ENCODE measurements at regions not wholly inside any gene's neighbourhood (a gene's known extent, or its start where the extent isn't known, plus 50 kb on each side); places are given as distances from the start of the nearest gene placed in this dataset.

- in situ Hi-C loops (cut with MboI; ENCODE audit: low sequenced_read_pairs): loop anchor here (25.0 kb wide), 1 partner anchor 491 kb away; the partner anchor contains the start of genes AOC2 and PSME3
- Histone ChIP-seq H3K27me3 (ENCODE audit: low read depth) (no peaks in the 10 kb centered on the region), H3K4me1 (peaks cover 4% of the 10 kb centered on the region; the same call in 1 of the 2 replicates), H3K36me3 (replicated peaks) (no peaks in the 10 kb centered on the region), H3K9me3 (no peaks in the 10 kb centered on the region), H3K4me3 (no peak overlapping the region)
- no peak for DNase-seq (ENCODE audit: low spot score in 2 of 2)
These were observed 70.9 kb upstream of the ARL4D start for GRCh38 chr17:43327834-43328420.

- Histone ChIP-seq H3K36me3 (replicated peaks) (no peaks in the 10 kb centered on the region), H3K4me3 (no peak overlapping the region), H3K27me3 (ENCODE audit: low read depth) (no peaks in the 10 kb centered on the region), H3K4me1 (peaks cover 4% of the 10 kb centered on the region; the same call in 1 of the 2 replicates), H3K9me3 (no peaks in the 10 kb centered on the region)
- no peak for DNase-seq (ENCODE audit: low spot score in 2 of 2)
- in situ Hi-C loops (cut with MboI; ENCODE audit: low sequenced_read_pairs): loop anchor here (25.0 kb wide), 1 partner anchor 490 kb away; the partner anchor contains the start of genes AOC2 and PSME3
These were observed 71.4 kb upstream of the ARL4D start for GRCh38 chr17:43327421-43327820.

GRCh38 chr17:43326490-43327275 is 72.1 kb upstream of the ARL4D start:
- no peaks in the 10 kb centered on the region for H3K9me3 ChIP-seq
- peaks cover 4% of the 10 kb centered on the region; the same call in 1 of the 2 replicates for H3K4me1 ChIP-seq
- no peak overlapping the region for H3K4me3 ChIP-seq
- H3K36me3 ChIP-seq (replicated peaks): no peaks in the 10 kb centered on the region
- in situ Hi-C loops (cut with MboI; ENCODE audit: low sequenced_read_pairs): loop anchor here (25.0 kb wide), 1 partner anchor 489 kb away; the partner anchor contains the start of genes AOC2 and PSME3
- DNase-seq (ENCODE audit: low spot score in 2 of 2): no peak
- no peaks in the 10 kb centered on the region for H3K27me3 ChIP-seq (ENCODE audit: low read depth)

GRCh38 chr17:43324205-43324893 is 74.4 kb upstream of the ARL4D start:
- H3K36me3 ChIP-seq (replicated peaks): no peaks in the 10 kb centered on the region
- DNase-seq (ENCODE audit: low spot score in 2 of 2): no peak
- no peak overlapping the region for H3K4me3 ChIP-seq
- in situ Hi-C loops (cut with MboI; ENCODE audit: low sequenced_read_pairs): loop anchor here (5.0 kb wide), 1 partner anchor 97 kb away; the partner anchor contains the start of gene CCDC200
- H3K27me3 ChIP-seq (ENCODE audit: low read depth): no peaks in the 10 kb centered on the region
- H3K4me1 ChIP-seq: peaks cover 4% of the 10 kb centered on the region; the same call in 1 of the 2 replicates
- H3K9me3 ChIP-seq: peaks cover 5% of the 10 kb centered on the region

- Histone ChIP-seq H3K4me3 (no peak overlapping the region), H3K36me3 (replicated peaks) (no peaks in the 10 kb centered on the region), H3K27me3 (ENCODE audit: low read depth) (no peaks in the 10 kb centered on the region), H3K4me1 (peaks cover 3% of the 10 kb centered on the region; the same call in 1 of the 2 replicates), H3K9me3 (peaks cover 11% of the 10 kb centered on the region)
- in situ Hi-C loops (cut with MboI; ENCODE audit: low sequenced_read_pairs): loop anchor here (5.0 kb wide), 1 partner anchor 92 kb away; the partner anchor contains the start of gene CCDC200
- DNase-seq (ENCODE audit: low spot score in 2 of 2): no peak
These were observed 79.3 kb upstream of the ARL4D start for GRCh38 chr17:43319293-43320124.

GRCh38 chr17:43316522-43317142 is 82.2 kb upstream of the ARL4D start:
- no peaks in the 10 kb centered on the region for H3K27me3 ChIP-seq (ENCODE audit: low read depth)
- H3K4me3 ChIP-seq: no peak overlapping the region
- in situ Hi-C loops (cut with MboI; ENCODE audit: low sequenced_read_pairs): no loop called here
- peaks cover 11% of the 10 kb centered on the region for H3K9me3 ChIP-seq
- H3K4me1 ChIP-seq: peaks cover 3% of the 10 kb centered on the region; the same call in 1 of the 2 replicates
- no peaks in the 10 kb centered on the region for H3K36me3 ChIP-seq (replicated peaks)
- DNase-seq (ENCODE audit: low spot score in 2 of 2): peak in 1 of 2 experiments; percentile 51

GRCh38 chr17:43315858-43316521 is 82.2 kb upstream of the RNU2-1 start:
- peaks cover 11% of the 10 kb centered on the region for H3K9me3 ChIP-seq
- DNase-seq (ENCODE audit: low spot score in 2 of 2): no peak
- no peak overlapping the region for H3K4me3 ChIP-seq
- no peaks in the 10 kb centered on the region for H3K27me3 ChIP-seq (ENCODE audit: low read depth)
- H3K36me3 ChIP-seq (replicated peaks): no peaks in the 10 kb centered on the region
- H3K4me1 ChIP-seq: peaks cover 3% of the 10 kb centered on the region; the same call in 1 of the 2 replicates
- in situ Hi-C loops (cut with MboI; ENCODE audit: low sequenced_read_pairs): no loop called here

- Histone ChIP-seq H3K27me3 (ENCODE audit: low read depth) (no peaks in the 10 kb centered on the region), H3K36me3 (replicated peaks) (no peaks in the 10 kb centered on the region), H3K4me1 (peaks cover 3% of the 10 kb centered on the region; the same call in 1 of the 2 replicates), H3K9me3 (peaks cover 11% of the 10 kb centered on the region), H3K4me3 (no peak overlapping the region)
- in situ Hi-C loops (cut with MboI; ENCODE audit: low sequenced_read_pairs): no loop called here
- no peak for DNase-seq (ENCODE audit: low spot score in 2 of 2)
These were observed 81.6 kb upstream of the RNU2-1 start for GRCh38 chr17:43315369-43315768.

- DNase-seq (ENCODE audit: low spot score in 2 of 2): no peak
- Histone ChIP-seq H3K27me3 (ENCODE audit: low read depth) (no peaks in the 10 kb centered on the region), H3K4me1 (peaks cover 3% of the 10 kb centered on the region; the same call in 1 of the 2 replicates), H3K36me3 (replicated peaks) (no peaks in the 10 kb centered on the region), H3K9me3 (peaks cover 8% of the 10 kb centered on the region), H3K4me3 (no peak overlapping the region)
- in situ Hi-C loops (cut with MboI; ENCODE audit: low sequenced_read_pairs): no loop called here
These were observed 80.8 kb upstream of the RNU2-1 start for GRCh38 chr17:43314611-43315011.

GRCh38 chr17:43312011-43312410 is 78.2 kb upstream of the RNU2-1 start:
- no peaks in the 10 kb centered on the region for H3K36me3 ChIP-seq (replicated peaks)
- in situ Hi-C loops (cut with MboI; ENCODE audit: low sequenced_read_pairs): no loop called here
- no peaks in the 10 kb centered on the region for H3K9me3 ChIP-seq
- no peaks in the 10 kb centered on the region for H3K27me3 ChIP-seq (ENCODE audit: low read depth)
- H3K4me3 ChIP-seq: no peak overlapping the region
- peaks cover 3% of the 10 kb centered on the region; the same call in 1 of the 2 replicates for H3K4me1 ChIP-seq
- no peak for DNase-seq (ENCODE audit: low spot score in 2 of 2)

GRCh38 chr17:43309505-43310332 is 75.9 kb upstream of the RNU2-1 start:
- DNase-seq (ENCODE audit: low spot score in 2 of 2): no peak
- Histone ChIP-seq H3K9me3 (no peaks in the 10 kb centered on the region), H3K4me3 (no peak overlapping the region), H3K4me1 (no peaks in the 10 kb centered on the region), H3K27me3 (ENCODE audit: low read depth) (no peaks in the 10 kb centered on the region), H3K36me3 (replicated peaks) (no peaks in the 10 kb centered on the region)
- in situ Hi-C loops (cut with MboI; ENCODE audit: low sequenced_read_pairs): no loop called here

Data from HAP-1 (cell line).